Vagina (tissue), 2 donors: ENCODE measurements at regions not wholly inside any gene's neighbourhood (a gene's known extent, or its start where the extent isn't known, plus 50 kb on each side); places are given as distances from the start of the nearest gene placed in this dataset.
"Not testable (repeated sequence)": the region's sequence is repeated elsewhere in the genome, so short reads cannot be mapped to it uniquely, and the experiment has no call there.

Experiments used
- DNase-seq, 2 donors: peaks; one replicate each; pipeline ENCODE4 v3.0.0-alpha.2; 2017; ENCODE audit errors: extremely low spot score in 2 of 2
- H3K27ac ChIP-seq: fragments of 200-600 bp; sonication (generic); one replicate; pipeline ENCODE4 v1.5.1; 2019
- H3K27me3 ChIP-seq: fragments of 200-600 bp; sonication (generic); one replicate; pipeline ENCODE4 v1.5.1; 2019
- H3K36me3 ChIP-seq, 2 donors: fragments of 200-600 bp; sonication (generic); one replicate each; pipeline ENCODE4 v1.5.1; 2017 to 2019
- H3K4me1 ChIP-seq: fragments of 200-600 bp; sonication (generic); one replicate; pipeline ENCODE4 v1.5.1; 2019
- H3K4me3 ChIP-seq, 2 donors: fragments of 200-600 bp; sonication (generic); 1 replicate in 1 of 2; 2 replicates in 1 of 2; pipeline ENCODE4 v1.5.1; 2016 to 2019
- H3K9me3 ChIP-seq: fragments of 200-600 bp; sonication (generic); one replicate; pipeline ENCODE4 v1.5.1; 2019
- POLR2A ChIP-seq, 2 donors: fragments of 450-650 bp; IDR thresholded peaks; one replicate each; pipeline ENCODE4 v1.6.1; 2017; ENCODE audit warnings: antibody characterized with exemption in 2 of 2, mild to moderate bottlenecking in 2 of 2, moderate library complexity in 2 of 2
- POLR2AphosphoS5 ChIP-seq, 2 donors: sonication (generic); formaldehyde crosslinking; IDR thresholded peaks; one replicate each; pipeline ENCODE4 v1.9.0; 2017; ENCODE audit warnings: antibody characterized with exemption in 2 of 2, mild to moderate bottlenecking in 2 of 2, low read depth in 1 of 2; ENCODE audit not compliant: insufficient read depth in 1 of 2
- intact Hi-C: fragments of 100-400 bp; cut with DNase I; formaldehyde crosslinking; loops from one replicate; pipeline ENCODE4 v1.15.1; 2023
- TF ChIP-seq, protein P1 (sequence below), 3 experiments: fragments of 450-650 bp in 2 of 3; fragments of 200-600 bp in 1 of 3; sonication (generic) in 1 of 3; IDR thresholded peaks; one replicate each; pipeline ENCODE4 v1.5.1; 2017 to 2019; ENCODE audit warnings: antibody characterized with exemption in 3 of 3, mild to moderate bottlenecking in 2 of 3, moderate library complexity in 2 of 3

DNA sequence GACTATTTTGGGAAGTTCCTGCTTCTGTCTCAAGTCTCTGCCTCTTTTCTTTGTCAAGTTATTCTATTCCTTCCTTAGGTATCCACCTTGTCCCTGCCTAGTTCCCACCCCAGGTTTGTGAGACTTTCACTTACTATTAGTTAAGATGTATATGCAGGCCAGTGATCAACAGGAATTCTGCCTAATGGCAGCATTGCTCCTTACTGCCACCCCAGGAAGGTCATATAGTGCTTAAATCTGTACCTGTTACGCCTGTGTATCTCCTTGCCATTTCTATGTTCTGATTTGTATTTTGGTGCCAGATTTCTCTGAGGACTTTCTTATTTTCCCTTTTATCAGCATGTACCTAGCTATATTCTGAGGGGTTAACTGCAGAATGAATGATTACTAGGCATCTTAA is 746.0 kb upstream of the TMEFF2 start:
- H3K27me3 ChIP-seq, result no peaks in the 10 kb centered on the region
- H3K4me1 ChIP-seq, result no peaks in the 10 kb centered on the region
- no peaks in the 10 kb centered on the region for H3K9me3 ChIP-seq
- TF ChIP-seq, protein P1, sequence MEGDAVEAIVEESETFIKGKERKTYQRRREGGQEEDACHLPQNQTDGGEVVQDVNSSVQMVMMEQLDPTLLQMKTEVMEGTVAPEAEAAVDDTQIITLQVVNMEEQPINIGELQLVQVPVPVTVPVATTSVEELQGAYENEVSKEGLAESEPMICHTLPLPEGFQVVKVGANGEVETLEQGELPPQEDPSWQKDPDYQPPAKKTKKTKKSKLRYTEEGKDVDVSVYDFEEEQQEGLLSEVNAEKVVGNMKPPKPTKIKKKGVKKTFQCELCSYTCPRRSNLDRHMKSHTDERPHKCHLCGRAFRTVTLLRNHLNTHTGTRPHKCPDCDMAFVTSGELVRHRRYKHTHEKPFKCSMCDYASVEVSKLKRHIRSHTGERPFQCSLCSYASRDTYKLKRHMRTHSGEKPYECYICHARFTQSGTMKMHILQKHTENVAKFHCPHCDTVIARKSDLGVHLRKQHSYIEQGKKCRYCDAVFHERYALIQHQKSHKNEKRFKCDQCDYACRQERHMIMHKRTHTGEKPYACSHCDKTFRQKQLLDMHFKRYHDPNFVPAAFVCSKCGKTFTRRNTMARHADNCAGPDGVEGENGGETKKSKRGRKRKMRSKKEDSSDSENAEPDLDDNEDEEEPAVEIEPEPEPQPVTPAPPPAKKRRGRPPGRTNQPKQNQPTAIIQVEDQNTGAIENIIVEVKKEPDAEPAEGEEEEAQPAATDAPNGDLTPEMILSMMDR (IDR thresholded peaks at IDR 0.05), result no peak
- no peak for TF ChIP-seq POLR2AphosphoS5 (IDR thresholded peaks at IDR 0.05; ENCODE audit: insufficient read depth in 1 of 2, low read depth in 1 of 2)
- TF ChIP-seq POLR2A (IDR thresholded peaks at IDR 0.05), result no peak
- H3K4me3 ChIP-seq, result no peak overlapping the region
- intact Hi-C loops, result no loop called here
- no peaks in the 10 kb centered on the region for H3K36me3 ChIP-seq
- no peak for DNase-seq
- H3K27ac ChIP-seq, result no peak overlapping the region

DNA sequence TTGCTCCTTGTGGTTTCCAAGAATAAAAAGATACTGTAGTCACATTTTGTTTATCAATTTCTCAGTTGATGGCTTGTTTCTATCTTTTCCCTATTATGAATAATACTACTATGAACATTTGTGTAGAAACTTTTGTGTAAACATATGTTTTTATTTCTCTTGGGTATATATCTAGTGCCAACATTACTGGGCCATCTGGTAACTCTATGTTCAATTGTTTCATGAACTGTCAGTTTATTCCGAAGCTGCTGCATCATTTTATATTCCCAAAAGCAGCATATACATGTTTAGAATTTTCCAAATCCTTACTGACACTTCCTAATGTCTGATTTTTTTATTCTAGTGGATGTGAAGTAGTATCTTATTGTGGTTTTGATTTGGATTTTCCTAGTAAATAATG is 737.6 kb upstream of the TMEFF2 start:
- H3K36me3 ChIP-seq, result no peaks in the 10 kb centered on the region
- intact Hi-C loops, result no loop called here
- TF ChIP-seq, protein P1 (IDR thresholded peaks at IDR 0.05), result no peak
- no peak for TF ChIP-seq POLR2AphosphoS5 (IDR thresholded peaks at IDR 0.05; ENCODE audit: insufficient read depth in 1 of 2, low read depth in 1 of 2)
- no peak for TF ChIP-seq POLR2A (IDR thresholded peaks at IDR 0.05)
- no peak overlapping the region for H3K27ac ChIP-seq
- H3K27me3 ChIP-seq, result no peaks in the 10 kb centered on the region
- H3K4me3 ChIP-seq, result no peak overlapping the region
- DNase-seq, result no peak
- no peaks in the 10 kb centered on the region for H3K9me3 ChIP-seq
- no peaks in the 10 kb centered on the region for H3K4me1 ChIP-seq

DNA sequence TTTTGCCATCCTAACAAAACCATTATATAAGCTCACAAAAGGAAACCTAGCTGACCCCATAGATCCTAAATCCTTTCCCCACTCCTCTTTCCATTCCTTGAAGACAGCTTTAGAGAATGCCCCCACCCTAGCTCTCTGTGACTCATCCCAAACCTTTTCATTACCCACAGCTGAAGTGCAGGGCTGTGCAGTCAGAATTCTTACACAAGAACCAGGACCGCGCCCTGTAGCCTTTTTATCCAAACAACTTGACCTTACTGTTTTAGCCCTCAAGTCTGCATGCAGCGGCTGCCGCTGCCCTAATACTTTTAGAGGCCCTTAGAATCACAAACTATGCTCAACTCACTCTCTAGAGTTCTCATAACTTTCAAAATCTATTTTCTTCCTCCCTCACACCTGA is 726.9 kb upstream of the TMEFF2 start:
- intact Hi-C loops, DNase-seq, H3K4me1 ChIP-seq, H3K4me3 ChIP-seq, H3K36me3 ChIP-seq, H3K27ac ChIP-seq, H3K9me3 ChIP-seq, H3K27me3 ChIP-seq: not testable (repeated sequence)

DNA sequence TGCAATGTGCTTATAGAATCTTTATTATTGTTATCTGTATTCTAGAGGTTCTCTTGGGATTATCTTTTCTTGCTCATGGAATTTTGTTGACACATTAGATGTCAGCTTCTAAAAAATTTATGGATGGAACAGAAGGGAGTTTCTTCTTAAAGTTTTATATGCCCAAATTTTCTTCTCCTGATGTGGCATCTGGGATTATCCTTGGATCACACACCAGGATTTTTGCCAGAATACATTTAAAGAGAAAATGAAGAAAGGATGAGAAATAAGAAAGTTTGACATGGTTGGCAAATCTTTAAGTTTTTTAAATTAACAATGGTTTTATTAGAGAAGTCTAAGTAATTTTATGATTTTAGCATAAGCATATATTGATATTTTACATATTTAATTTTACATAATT is 706.7 kb upstream of the TMEFF2 start:
- TF ChIP-seq POLR2A (IDR thresholded peaks at IDR 0.05) (no peak), POLR2AphosphoS5 (IDR thresholded peaks at IDR 0.05; ENCODE audit: insufficient read depth in 1 of 2, low read depth in 1 of 2) (no peak)
- TF ChIP-seq, protein P1 (IDR thresholded peaks at IDR 0.05), result no peak
- Histone ChIP-seq H3K4me1 (no peaks in the 10 kb centered on the region), H3K27me3 (no peaks in the 10 kb centered on the region), H3K4me3 (no peak overlapping the region), H3K9me3 (no peaks in the 10 kb centered on the region), H3K36me3 (no peaks in the 10 kb centered on the region), H3K27ac (no peak overlapping the region)
- DNase-seq, result no peak
- intact Hi-C loops, result no loop called here

DNA sequence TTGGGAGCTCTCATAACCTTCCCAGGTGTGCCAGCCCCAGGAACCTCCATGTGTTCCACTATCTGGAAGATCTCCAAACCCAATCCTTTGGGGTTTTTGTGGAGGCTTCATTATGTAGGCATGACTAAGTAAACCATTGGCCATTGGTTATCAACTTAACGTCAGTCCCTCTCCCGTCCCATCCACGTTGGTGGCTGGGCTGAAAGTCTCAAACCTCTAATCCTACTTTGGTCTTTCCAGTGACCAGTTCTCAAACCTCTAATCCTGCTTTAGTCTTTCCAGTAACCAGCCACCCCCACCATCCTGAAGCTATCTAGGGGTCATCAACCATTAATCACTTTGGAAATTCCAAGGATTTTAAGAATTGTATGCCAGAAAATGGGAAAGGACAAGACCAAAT is 704.7 kb upstream of the TMEFF2 start:
- no peaks in the 10 kb centered on the region for H3K27me3 ChIP-seq
- H3K9me3 ChIP-seq, result no peaks in the 10 kb centered on the region
- TF ChIP-seq POLR2AphosphoS5 (IDR thresholded peaks at IDR 0.05; ENCODE audit: insufficient read depth in 1 of 2, low read depth in 1 of 2), result no peak
- TF ChIP-seq, protein P1 (IDR thresholded peaks at IDR 0.05), result no peak
- H3K27ac ChIP-seq, result no peak overlapping the region
- intact Hi-C loops, result no loop called here
- no peak overlapping the region for H3K4me3 ChIP-seq
- H3K36me3 ChIP-seq, result no peaks in the 10 kb centered on the region
- no peak for DNase-seq
- no peaks in the 10 kb centered on the region for H3K4me1 ChIP-seq

DNA sequence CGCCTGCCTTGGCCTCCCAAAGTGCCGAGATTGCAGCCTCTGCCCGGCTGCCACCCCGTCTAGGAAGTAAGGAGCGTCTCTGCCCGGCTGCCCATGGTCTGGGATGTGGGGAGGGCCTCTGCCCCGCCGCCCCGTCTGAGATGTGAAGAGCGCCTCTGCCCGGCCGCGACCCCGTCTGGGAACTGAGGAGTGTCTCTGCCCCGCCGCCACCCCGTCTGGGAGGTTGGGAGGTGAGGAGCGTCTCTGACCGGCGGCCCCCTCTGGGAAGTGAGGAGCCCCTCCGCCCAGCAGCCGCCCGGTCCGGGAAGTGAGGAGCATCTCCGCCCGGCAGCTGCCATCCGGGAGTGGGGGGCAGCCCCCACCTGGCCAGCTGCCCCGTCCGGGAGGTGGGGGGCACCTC is 699.2 kb upstream of the TMEFF2 start:
- H3K27ac ChIP-seq, H3K27me3 ChIP-seq, intact Hi-C loops, H3K4me3 ChIP-seq, H3K36me3 ChIP-seq, H3K4me1 ChIP-seq, H3K9me3 ChIP-seq, DNase-seq: not testable (repeated sequence)
